IMR-90 (cell line): ENCODE measurements at regions not wholly inside any gene's neighbourhood (a gene's known extent, or its start where the extent isn't known, plus 50 kb on each side); places are given as distances from the start of the nearest gene placed in this dataset.

Experiments used
- ATAC-seq: fragments of 200-7000 bp; cut with Tn5 transposase; 2 replicates; pipeline ENCODE4 v1.9.1; 2020; ENCODE audit warnings: low read depth, mild to moderate bottlenecking, moderate library complexity
- BruUV-seq: library from RNA; stranded (reverse); fragments of 400-500 nt; replicated peaks from 2 replicates; lab custom pipeline; 2021; lab: Mats Ljungman, UMichigan
- CTCF ChIA-PET: fragments of 300-600 bp; formaldehyde crosslinking; extraction: SDS; loops from one replicate; lab custom pipeline; 2021; ENCODE audit warnings: antibody characterized with exemption; lab: Yijun Ruan, JAX
- POLR2A ChIA-PET: fragments of 300-600 bp; sonication (Branson Sonifier 250); formaldehyde crosslinking; loops from one replicate; lab custom pipeline; 2022; ENCODE audit warnings: antibody characterized with exemption; ENCODE audit not compliant: unreplicated experiment; lab: Charles Lee
- DNase-seq: peaks from one replicate; pipeline ENCODE4 v3.0.0; 2013
- H2AFZ ChIP-seq: replicated peaks from 2 replicates; pipeline ENCODE3; 2013; ENCODE audit warnings: low read length, mild to moderate bottlenecking; ENCODE audit not compliant: poor library complexity
- H2AK5ac ChIP-seq: 2 replicates; pipeline ENCODE4 v1.6.1; 2013; ENCODE audit warnings: low read depth, low read length, inconsistent platforms
- H2AK9ac ChIP-seq: replicated peaks from 2 replicates; pipeline ENCODE3; 2013; ENCODE audit warnings: mild to moderate bottlenecking, low read depth, low read length, moderate library complexity; ENCODE audit not compliant: poor library complexity
- H2BK120ac ChIP-seq: 2 replicates; pipeline ENCODE4 v1.6.1; 2013; ENCODE audit warnings: low read depth, low read length, inconsistent platforms
- H2BK15ac ChIP-seq: 3 replicates; pipeline ENCODE4 v1.6.1; 2013; ENCODE audit warnings: low read depth, low read length, inconsistent platforms
- H2BK20ac ChIP-seq: 2 replicates; pipeline ENCODE4 v1.6.1; 2013; ENCODE audit warnings: low read depth, mild to moderate bottlenecking, inconsistent platforms, low read length, moderate library complexity
- H2BK5ac ChIP-seq: 2 replicates; pipeline ENCODE4 v1.6.1; 2013; ENCODE audit warnings: mild to moderate bottlenecking, low read depth, low read length, inconsistent platforms; ENCODE audit not compliant: poor library complexity, severe bottlenecking
- H3K14ac ChIP-seq: replicated peaks from 2 replicates; pipeline ENCODE4 v1.6.1; 2013; ENCODE audit warnings: low read depth, low read length, inconsistent platforms
- H3K18ac ChIP-seq: 2 replicates; pipeline ENCODE4 v1.6.1; 2013; ENCODE audit warnings: low read depth, low read length, control low read depth
- H3K23ac ChIP-seq: 2 replicates; pipeline ENCODE4 v1.6.1; 2013; ENCODE audit warnings: low read depth, low read length, inconsistent platforms
- H3K27ac ChIP-seq: 2 replicates; pipeline ENCODE4 v1.5.1; 2013; ENCODE audit warnings: mild to moderate bottlenecking, control low read depth, low read length; ENCODE audit not compliant: insufficient read depth
- H3K27me3 ChIP-seq: 2 replicates; pipeline ENCODE4 v1.6.1; 2013; ENCODE audit warnings: low read length; ENCODE audit not compliant: control insufficient read depth, insufficient read depth
- H3K36me3 ChIP-seq: 2 replicates; pipeline ENCODE4 v1.6.1; 2013; ENCODE audit warnings: low read length, mixed read lengths; ENCODE audit not compliant: control insufficient read depth, insufficient read depth
- H3K4ac ChIP-seq: 2 replicates; pipeline ENCODE4 v1.6.1; 2013; ENCODE audit warnings: low read depth, low read length, inconsistent platforms
- H3K4me1 ChIP-seq: 2 replicates; pipeline ENCODE4 v1.6.1; 2013; ENCODE audit warnings: low read length, mixed read lengths; ENCODE audit not compliant: control insufficient read depth, insufficient read depth
- H3K4me2 ChIP-seq: 2 replicates; pipeline ENCODE4 v1.6.1; 2013; ENCODE audit warnings: low read depth, mild to moderate bottlenecking, control low read depth, low read length, moderate library complexity
- H3K4me3 ChIP-seq: 2 replicates; pipeline ENCODE4 v1.5.1; 2013; ENCODE audit warnings: low read depth, mild to moderate bottlenecking, control low read depth, low read length, moderate library complexity; ENCODE audit not compliant: insufficient read depth
- H3K56ac ChIP-seq: 2 replicates; pipeline ENCODE4 v1.6.1; 2013; ENCODE audit warnings: low read length, inconsistent platforms; ENCODE audit not compliant: insufficient read depth; ENCODE audit errors: extremely low read depth
- H3K79me1 ChIP-seq, 2 experiments: 2 replicates each; pipeline ENCODE4 v1.6.1; 2013; ENCODE audit warnings: low read length in 2 of 2, inconsistent platforms in 1 of 2, low read depth in 1 of 2
- H3K9ac ChIP-seq: 2 replicates; pipeline ENCODE4 v1.6.1; 2013; ENCODE audit warnings: low read depth, low read length, control low read depth
- H3K9me1 ChIP-seq: 2 replicates; pipeline ENCODE4 v1.6.1; 2013; ENCODE audit warnings: low read length, inconsistent platforms; ENCODE audit not compliant: insufficient read depth
- H3K9me3 ChIP-seq: 2 replicates; pipeline ENCODE4 v1.6.1; 2013; ENCODE audit warnings: low read length; ENCODE audit not compliant: control insufficient read depth, insufficient read depth
- H4K20me1 ChIP-seq: 2 replicates; pipeline ENCODE4 v1.6.1; 2013; ENCODE audit warnings: low read length, inconsistent platforms; ENCODE audit not compliant: insufficient read depth
- H4K5ac ChIP-seq: 2 replicates; pipeline ENCODE4 v1.6.1; 2013; ENCODE audit warnings: mild to moderate bottlenecking, low read depth, low read length, control low read depth
- H4K8ac ChIP-seq, 2 experiments: 2 replicates each; pipeline ENCODE4 v1.6.1; 2013; ENCODE audit warnings: low read depth in 2 of 2, low read length in 2 of 2, control low read depth in 1 of 2, inconsistent platforms in 1 of 2
- H4K91ac ChIP-seq: 2 replicates; pipeline ENCODE4 v1.6.1; 2013; ENCODE audit warnings: low read depth, low read length, inconsistent platforms; ENCODE audit not compliant: insufficient read depth
- BHLHE40 ChIP-seq: fragments of 150-350 bp; IDR thresholded peaks from 2 replicates; pipeline ENCODE4 v1.6.1; 2016; ENCODE audit warnings: mild to moderate bottlenecking, low read depth, low read length
- MAFK ChIP-seq: IDR thresholded peaks from 2 replicates; pipeline ENCODE4 v1.6.1; 2012; ENCODE audit warnings: low read depth, low read length, improper control_type of control experiment
- MAZ ChIP-seq: IDR thresholded peaks from 2 replicates; pipeline ENCODE4 v1.6.1; 2012; ENCODE audit warnings: low read depth, mild to moderate bottlenecking, low read length, improper control_type of control experiment, moderate library complexity, borderline replicate concordance
- MXI1 ChIP-seq: IDR thresholded peaks from 2 replicates; pipeline ENCODE4 v1.6.1; 2012; ENCODE audit warnings: low read depth, mild to moderate bottlenecking, low read length, moderate library complexity, borderline replicate concordance
- RAD21 ChIP-seq: IDR thresholded peaks from 2 replicates; pipeline ENCODE4 v1.6.1; 2012; ENCODE audit warnings: low read length, improper control_type of control experiment
- WGBS, 2 experiments: methylation state at CpG; one replicate each; pipeline versions ENCODE4 v1.1.5 to v1.1.7; 2013; ENCODE audit warnings: missing lambda C conversion rate in 2 of 2; ENCODE audit not compliant: insufficient read length in 1 of 2; ENCODE audit errors: extremely low coverage in 2 of 2; 5-methylcytosine and 5-hydroxymethylcytosine counted together
- dilution Hi-C: fragments of 300-500 bp; cut with HindIII; formaldehyde crosslinking; loops from one replicate; pipeline ENCODE4 v1.14.3; 2018; ENCODE audit warnings: low sequenced_read_pairs; ENCODE audit not compliant: unreplicated experiment
- in situ Hi-C: fragments of 300-500 bp; cut with MboI; formaldehyde crosslinking; loops from 3 replicates; pipeline ENCODE4 v1.14.3; 2019; ENCODE audit warnings: low sequenced_read_pairs, inconsistent platforms, mixed read lengths
- intact Hi-C: fragments of 100-400 bp; cut with micrococcal nuclease; formaldehyde crosslinking; loops from 2 replicates; pipeline ENCODE4 v1.10.0; 2022
- TF ChIP-seq, protein P1 (sequence below): fragments of 150-350 bp; IDR thresholded peaks from 2 replicates; pipeline ENCODE4 v1.6.1; 2017; ENCODE audit warnings: mild to moderate bottlenecking, antibody characterized with exemption, low read length, low read depth

DNA sequence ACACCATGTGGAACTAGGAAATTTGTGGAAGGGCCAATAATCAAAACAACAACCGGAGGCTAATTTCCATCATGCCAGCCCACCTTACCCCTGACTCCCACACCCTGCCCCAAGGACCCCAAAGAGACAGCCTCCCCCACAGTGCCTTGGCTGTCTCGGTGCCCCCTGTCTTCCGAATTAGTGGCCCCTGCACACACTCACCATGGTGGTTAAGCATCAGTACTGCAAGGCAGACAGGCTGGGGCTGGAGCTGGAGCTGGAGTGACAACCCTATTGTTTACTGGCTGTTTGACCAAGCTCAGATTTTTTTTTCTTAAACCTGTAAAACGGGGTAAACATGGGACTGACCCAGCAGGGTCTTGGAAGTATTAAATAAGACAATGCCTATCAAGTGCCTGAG, 238.0 kb downstream of the TFAP2C start:
- no peak overlapping the region for H2BK5ac ChIP-seq
- no peak overlapping the region for H2BK15ac ChIP-seq
- TF ChIP-seq RAD21 (no peak), MXI1 (no peak), MAFK (no peak), MAZ (no peak), BHLHE40 (no peak)
- TF ChIP-seq, protein P1, sequence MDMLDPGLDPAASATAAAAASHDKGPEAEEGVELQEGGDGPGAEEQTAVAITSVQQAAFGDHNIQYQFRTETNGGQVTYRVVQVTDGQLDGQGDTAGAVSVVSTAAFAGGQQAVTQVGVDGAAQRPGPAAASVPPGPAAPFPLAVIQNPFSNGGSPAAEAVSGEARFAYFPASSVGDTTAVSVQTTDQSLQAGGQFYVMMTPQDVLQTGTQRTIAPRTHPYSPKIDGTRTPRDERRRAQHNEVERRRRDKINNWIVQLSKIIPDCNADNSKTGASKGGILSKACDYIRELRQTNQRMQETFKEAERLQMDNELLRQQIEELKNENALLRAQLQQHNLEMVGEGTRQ, result no peak
- no peak overlapping the region for H3K4me2 ChIP-seq
- no peak overlapping the region for H3K9ac ChIP-seq
- no peak overlapping the region for H4K5ac ChIP-seq
- no peak overlapping the region for H2AK9ac ChIP-seq
- H4K91ac ChIP-seq, result no peak overlapping the region
- no peak overlapping the region for H3K14ac ChIP-seq
- in situ Hi-C loops (no loop called here), intact Hi-C loops (no loop called here), dilution Hi-C loops (no loop called here)
- no peak overlapping the region for H3K4me3 ChIP-seq
- H3K4me1 ChIP-seq, result no peaks in the 10 kb centered on the region
- H3K9me3 ChIP-seq, result no peaks in the 10 kb centered on the region
- H4K8ac ChIP-seq, result no peak overlapping the region
- no peak for DNase-seq
- no peak overlapping the region for H2BK20ac ChIP-seq
- H2AK5ac ChIP-seq, result no peak overlapping the region
- H3K27me3 ChIP-seq, result peaks cover 5% of the 10 kb centered on the region
- H3K18ac ChIP-seq, result no peak overlapping the region
- H3K27ac ChIP-seq, result no peak overlapping the region
- no peak overlapping the region for H2BK120ac ChIP-seq
- H3K9me1 ChIP-seq, result no peaks in the 10 kb centered on the region
- H4K20me1 ChIP-seq, result no peaks in the 10 kb centered on the region
- no peak overlapping the region for H3K56ac ChIP-seq
- no peak overlapping the region for H2AFZ ChIP-seq
- no peak overlapping the region for H3K23ac ChIP-seq
- CTCF ChIA-PET, result no interaction called here
- no peak overlapping the region for H3K4ac ChIP-seq
- no TSS peak for BruUV-seq
- no peaks in the 10 kb centered on the region for H3K36me3 ChIP-seq
- no peak for ATAC-seq
- POLR2A ChIA-PET, result no interaction called here
- no CpG with 5 or more reads among the region's 4 CpGs for WGBS, 2 experiments
- H3K79me1 ChIP-seq, result no peaks in the 10 kb centered on the region
